Vagina (tissue), 2 donors: ENCODE measurements at regions not wholly inside any gene's neighbourhood (a gene's known extent, or its start where the extent isn't known, plus 50 kb on each side); places are given as distances from the start of the nearest gene placed in this dataset.

ENCODE experiments used
- DNase-seq, 2 donors: peaks; one replicate each; pipeline ENCODE4 v3.0.0-alpha.2; 2017; ENCODE audit errors: extremely low spot score in 2 of 2
- H3K27ac ChIP-seq: fragments of 200-600 bp; sonication (generic); one replicate; pipeline ENCODE4 v1.5.1; 2019
- H3K27me3 ChIP-seq: fragments of 200-600 bp; sonication (generic); one replicate; pipeline ENCODE4 v1.5.1; 2019
- H3K36me3 ChIP-seq, 2 donors: fragments of 200-600 bp; sonication (generic); one replicate each; pipeline ENCODE4 v1.5.1; 2017 to 2019
- H3K4me1 ChIP-seq: fragments of 200-600 bp; sonication (generic); one replicate; pipeline ENCODE4 v1.5.1; 2019
- H3K4me3 ChIP-seq, 2 donors: fragments of 200-600 bp; sonication (generic); 1 replicate in 1 of 2; 2 replicates in 1 of 2; pipeline ENCODE4 v1.5.1; 2016 to 2019
- H3K9me3 ChIP-seq: fragments of 200-600 bp; sonication (generic); one replicate; pipeline ENCODE4 v1.5.1; 2019
- CTCF ChIP-seq, 3 experiments: fragments of 450-650 bp in 2 of 3; fragments of 200-600 bp in 1 of 3; sonication (generic) in 1 of 3; IDR thresholded peaks; one replicate each; pipeline ENCODE4 v1.5.1; 2017 to 2019; ENCODE audit warnings: antibody characterized with exemption in 3 of 3, mild to moderate bottlenecking in 2 of 3, moderate library complexity in 2 of 3
- POLR2A ChIP-seq, 2 donors: fragments of 450-650 bp; IDR thresholded peaks; one replicate each; pipeline ENCODE4 v1.6.1; 2017; ENCODE audit warnings: antibody characterized with exemption in 2 of 2, mild to moderate bottlenecking in 2 of 2, moderate library complexity in 2 of 2
- POLR2AphosphoS5 ChIP-seq, 2 donors: sonication (generic); formaldehyde crosslinking; IDR thresholded peaks; one replicate each; pipeline ENCODE4 v1.9.0; 2017; ENCODE audit warnings: antibody characterized with exemption in 2 of 2, mild to moderate bottlenecking in 2 of 2, low read depth in 1 of 2; ENCODE audit not compliant: insufficient read depth in 1 of 2
- intact Hi-C: fragments of 100-400 bp; cut with DNase I; formaldehyde crosslinking; loops from one replicate; pipeline ENCODE4 v1.15.1; 2023

- Histone ChIP-seq H3K27ac (no peak overlapping the region), H3K9me3 (no peaks in the 10 kb centered on the region), H3K4me1 (no peaks in the 10 kb centered on the region), H3K4me3 (no peak overlapping the region), H3K27me3 (no peaks in the 10 kb centered on the region), H3K36me3 (no peaks in the 10 kb centered on the region)
- TF ChIP-seq CTCF (IDR thresholded peaks at IDR 0.05) (no peak), POLR2A (IDR thresholded peaks at IDR 0.05) (no peak), POLR2AphosphoS5 (IDR thresholded peaks at IDR 0.05; ENCODE audit: insufficient read depth in 1 of 2, low read depth in 1 of 2) (no peak)
- intact Hi-C loops: no loop called here
- no peak for DNase-seq
These were observed 827.9 kb downstream of the TSN start for GRCh38 chr2:122583159-122583917.

- no peak overlapping the region for H3K27ac ChIP-seq
- TF ChIP-seq POLR2A (IDR thresholded peaks at IDR 0.05) (no peak), POLR2AphosphoS5 (IDR thresholded peaks at IDR 0.05; ENCODE audit: insufficient read depth in 1 of 2, low read depth in 1 of 2) (no peak), CTCF (IDR thresholded peaks at IDR 0.05) (no peak)
- H3K36me3 ChIP-seq: no peaks in the 10 kb centered on the region
- no peaks in the 10 kb centered on the region for H3K9me3 ChIP-seq
- intact Hi-C loops: no loop called here
- DNase-seq: no peak
- H3K27me3 ChIP-seq: no peaks in the 10 kb centered on the region
- no peak overlapping the region for H3K4me3 ChIP-seq
- no peaks in the 10 kb centered on the region for H3K4me1 ChIP-seq
These were observed 835.1 kb downstream of the TSN start for GRCh38 chr2:122590524-122590923.

GRCh38 chr2:122595065-122595464, 839.6 kb downstream of the TSN start:
- Histone ChIP-seq H3K4me3 (no peak overlapping the region), H3K9me3 (no peaks in the 10 kb centered on the region), H3K36me3 (no peaks in the 10 kb centered on the region), H3K4me1 (no peaks in the 10 kb centered on the region), H3K27ac (no peak overlapping the region), H3K27me3 (no peaks in the 10 kb centered on the region)
- no peak for TF ChIP-seq CTCF (IDR thresholded peaks at IDR 0.05)
- no peak for TF ChIP-seq POLR2AphosphoS5 (IDR thresholded peaks at IDR 0.05; ENCODE audit: insufficient read depth in 1 of 2, low read depth in 1 of 2)
- TF ChIP-seq POLR2A (IDR thresholded peaks at IDR 0.05): no peak
- DNase-seq: no peak
- intact Hi-C loops: no loop called here

GRCh38 chr2:122596598-122596997, 841.1 kb downstream of the TSN start:
- TF ChIP-seq POLR2A (IDR thresholded peaks at IDR 0.05): no peak
- no peak for TF ChIP-seq CTCF (IDR thresholded peaks at IDR 0.05)
- no peak for TF ChIP-seq POLR2AphosphoS5 (IDR thresholded peaks at IDR 0.05; ENCODE audit: insufficient read depth in 1 of 2, low read depth in 1 of 2)

GRCh38 chr2:122598784-122599183, 843.3 kb downstream of the TSN start:
- intact Hi-C loops: no loop called here
- TF ChIP-seq CTCF (IDR thresholded peaks at IDR 0.05): no peak
- TF ChIP-seq POLR2AphosphoS5 (IDR thresholded peaks at IDR 0.05; ENCODE audit: insufficient read depth in 1 of 2, low read depth in 1 of 2): no peak
- no peak for TF ChIP-seq POLR2A (IDR thresholded peaks at IDR 0.05)
- no peaks in the 10 kb centered on the region for H3K36me3 ChIP-seq

More at GRCh38 chr2:122596598-122596997, 841.1 kb downstream of the TSN start:
- Histone ChIP-seq H3K4me1 (no peaks in the 10 kb centered on the region), H3K9me3 (no peaks in the 10 kb centered on the region), H3K4me3 (no peak overlapping the region), H3K27me3 (no peaks in the 10 kb centered on the region), H3K36me3 (no peaks in the 10 kb centered on the region), H3K27ac (no peak overlapping the region)
- no peak for DNase-seq
- intact Hi-C loops: no loop called here

More at GRCh38 chr2:122598784-122599183, 843.3 kb downstream of the TSN start:
- no peaks in the 10 kb centered on the region for H3K9me3 ChIP-seq
- H3K27ac ChIP-seq: no peak overlapping the region
- DNase-seq: no peak
- H3K4me1 ChIP-seq: no peaks in the 10 kb centered on the region
- no peak overlapping the region for H3K4me3 ChIP-seq
- H3K27me3 ChIP-seq: no peaks in the 10 kb centered on the region
